Activated naive CD4-positive, alpha-beta T cell treated with anti-CD3 and anti-CD28 coated beads, Interleukin-2, amount 50 U/mL, for 24 hours (primary cell): ENCODE measurements at regions not wholly inside any gene's neighbourhood (a gene's known extent, or its start where the extent isn't known, plus 50 kb on each side); places are given as distances from the start of the nearest gene placed in this dataset.
"Not testable (repeated sequence)": the region's sequence is repeated elsewhere in the genome, so short reads cannot be mapped to it uniquely, and the experiment has no call there.

Source experiments
- H3K27ac Mint-ChIP-seq: one replicate; pipeline ENCODE4 v1.8.0; 2021; ENCODE audit warnings: mild to moderate bottlenecking, mixed read lengths
- H3K27me3 Mint-ChIP-seq: one replicate; pipeline ENCODE4 v1.8.0; 2021; ENCODE audit warnings: mixed read lengths
- H3K36me3 Mint-ChIP-seq: one replicate; pipeline ENCODE4 v1.8.0; 2021; ENCODE audit warnings: mixed read lengths
- H3K4me1 Mint-ChIP-seq: one replicate; pipeline ENCODE4 v1.8.0; 2021; ENCODE audit warnings: mixed read lengths
- H3K4me3 Mint-ChIP-seq: one replicate; pipeline ENCODE4 v1.8.0; 2021; ENCODE audit warnings: mild to moderate bottlenecking, mixed read lengths
- H3K9me3 Mint-ChIP-seq: one replicate; pipeline ENCODE4 v1.8.0; 2021; ENCODE audit warnings: mixed read lengths

- H3K4me3 Mint-ChIP-seq, H3K36me3 Mint-ChIP-seq, H3K27ac Mint-ChIP-seq, H3K4me1 Mint-ChIP-seq: not testable (repeated sequence)
- Mint-ChIP-seq H3K9me3 (peaks cover 13% of the 10 kb centered on the region), H3K27me3 (peaks cover 18% of the 10 kb centered on the region)
These were observed 141.8 kb upstream of the VIPR2 start for GRCh38 chr7:159286487-159286886.

- H3K4me1 Mint-ChIP-seq, result no peaks in the 10 kb centered on the region
These were observed 136.9 kb upstream of the VIPR2 start for GRCh38 chr7:159281573-159281972.

GRCh38 chr7:159280008-159280407 is 135.3 kb upstream of the VIPR2 start:
- H3K27me3 Mint-ChIP-seq, result peaks cover 28% of the 10 kb centered on the region
- no peaks in the 10 kb centered on the region for H3K4me1 Mint-ChIP-seq
- H3K9me3 Mint-ChIP-seq, result peaks cover 15% of the 10 kb centered on the region
- no peaks in the 10 kb centered on the region for H3K36me3 Mint-ChIP-seq
- no peak overlapping the region for H3K27ac Mint-ChIP-seq
- H3K4me3 Mint-ChIP-seq, result no peak overlapping the region

More at GRCh38 chr7:159281573-159281972, 136.9 kb upstream of the VIPR2 start:
- no peak overlapping the region for H3K4me3 Mint-ChIP-seq
- H3K36me3 Mint-ChIP-seq, result no peaks in the 10 kb centered on the region
- peaks cover 14% of the 10 kb centered on the region for H3K9me3 Mint-ChIP-seq
- H3K27ac Mint-ChIP-seq, result no peak overlapping the region
- peaks cover 29% of the 10 kb centered on the region for H3K27me3 Mint-ChIP-seq

- Mint-ChIP-seq H3K9me3 (peaks cover 39% of the 10 kb centered on the region), H3K27me3 (peaks cover 13% of the 10 kb centered on the region), H3K27ac (no peak overlapping the region), H3K36me3 (peaks cover 3% of the 10 kb centered on the region), H3K4me3 (no peak overlapping the region), H3K4me1 (no peaks in the 10 kb centered on the region)
These were observed 128.1 kb upstream of the VIPR2 start for GRCh38 chr7:159272739-159273138.

GRCh38 chr7:159271781-159272180 is 127.1 kb upstream of the VIPR2 start:
- peaks cover 33% of the 10 kb centered on the region for H3K9me3 Mint-ChIP-seq
- H3K4me1 Mint-ChIP-seq, result no peaks in the 10 kb centered on the region
- peaks cover 3% of the 10 kb centered on the region for H3K36me3 Mint-ChIP-seq
- H3K27ac Mint-ChIP-seq, result no peak overlapping the region
- H3K27me3 Mint-ChIP-seq, result peaks cover 9% of the 10 kb centered on the region
- H3K4me3 Mint-ChIP-seq, result no peak overlapping the region

GRCh38 chr7:159269745-159270144 is 125.1 kb upstream of the VIPR2 start:
- Mint-ChIP-seq H3K27me3 (peaks cover 3% of the 10 kb centered on the region), H3K27ac (no peak overlapping the region), H3K36me3 (peaks cover 3% of the 10 kb centered on the region), H3K4me1 (no peaks in the 10 kb centered on the region), H3K4me3 (no peak overlapping the region), H3K9me3 (peaks cover 27% of the 10 kb centered on the region)

GRCh38 chr7:159263430-159263829 is 118.8 kb upstream of the VIPR2 start:
- H3K27me3 Mint-ChIP-seq, result peaks cover 8% of the 10 kb centered on the region
- peaks cover 30% of the 10 kb centered on the region for H3K9me3 Mint-ChIP-seq
- H3K36me3 Mint-ChIP-seq, result peaks cover 4% of the 10 kb centered on the region
- H3K4me1 Mint-ChIP-seq, result no peaks in the 10 kb centered on the region
- no peak overlapping the region for H3K27ac Mint-ChIP-seq
- no peak overlapping the region for H3K4me3 Mint-ChIP-seq

GRCh38 chr7:159253657-159254056 is 109.0 kb upstream of the VIPR2 start:
- Mint-ChIP-seq H3K4me1 (no peaks in the 10 kb centered on the region), H3K27me3 (peaks cover 13% of the 10 kb centered on the region), H3K4me3 (no peak overlapping the region), H3K36me3 (no peaks in the 10 kb centered on the region), H3K9me3 (no peaks in the 10 kb centered on the region), H3K27ac (no peak overlapping the region)

- Mint-ChIP-seq H3K27ac (no peak overlapping the region), H3K4me1 (no peaks in the 10 kb centered on the region), H3K27me3 (peaks cover 17% of the 10 kb centered on the region), H3K4me3 (no peak overlapping the region), H3K9me3 (no peaks in the 10 kb centered on the region), H3K36me3 (no peaks in the 10 kb centered on the region)
These were observed 105.8 kb upstream of the VIPR2 start for GRCh38 chr7:159250471-159250870.

GRCh38 chr7:159249671-159250070 is 105.0 kb upstream of the VIPR2 start:
- no peaks in the 10 kb centered on the region for H3K9me3 Mint-ChIP-seq
- H3K4me3 Mint-ChIP-seq, result no peak overlapping the region
- H3K36me3 Mint-ChIP-seq, result no peaks in the 10 kb centered on the region
- H3K27ac Mint-ChIP-seq, result no peak overlapping the region
- peaks cover 15% of the 10 kb centered on the region for H3K27me3 Mint-ChIP-seq
- H3K4me1 Mint-ChIP-seq, result no peaks in the 10 kb centered on the region

- H3K4me1 Mint-ChIP-seq, result no peaks in the 10 kb centered on the region
- H3K27ac Mint-ChIP-seq, result no peak overlapping the region
- no peak overlapping the region for H3K4me3 Mint-ChIP-seq
- no peaks in the 10 kb centered on the region for H3K36me3 Mint-ChIP-seq
- H3K9me3 Mint-ChIP-seq, result no peaks in the 10 kb centered on the region
- H3K27me3 Mint-ChIP-seq, result peaks cover 17% of the 10 kb centered on the region
These were observed 103.2 kb upstream of the VIPR2 start for GRCh38 chr7:159247910-159248309.

GRCh38 chr7:159246702-159247480 is 102.2 kb upstream of the VIPR2 start:
- Mint-ChIP-seq H3K27me3 (peaks cover 18% of the 10 kb centered on the region), H3K4me3 (no peak overlapping the region), H3K27ac (no peak overlapping the region), H3K36me3 (no peaks in the 10 kb centered on the region), H3K9me3 (no peaks in the 10 kb centered on the region), H3K4me1 (no peaks in the 10 kb centered on the region)

- peaks cover 23% of the 10 kb centered on the region for H3K27me3 Mint-ChIP-seq
- no peaks in the 10 kb centered on the region for H3K9me3 Mint-ChIP-seq
- H3K27ac Mint-ChIP-seq, result no peak overlapping the region
- H3K4me1 Mint-ChIP-seq, result no peaks in the 10 kb centered on the region
- H3K36me3 Mint-ChIP-seq, result no peaks in the 10 kb centered on the region
- H3K4me3 Mint-ChIP-seq, result no peak overlapping the region
These were observed 96.3 kb upstream of the VIPR2 start for GRCh38 chr7:159240962-159241361.

GRCh38 chr7:159239028-159239427 is 94.4 kb upstream of the VIPR2 start:
- Mint-ChIP-seq H3K9me3 (no peaks in the 10 kb centered on the region), H3K36me3 (no peaks in the 10 kb centered on the region), H3K27ac (no peak overlapping the region), H3K27me3 (peaks cover 23% of the 10 kb centered on the region), H3K4me3 (no peak overlapping the region), H3K4me1 (no peaks in the 10 kb centered on the region)

- no peaks in the 10 kb centered on the region for H3K36me3 Mint-ChIP-seq
- H3K27me3 Mint-ChIP-seq, result peaks cover 21% of the 10 kb centered on the region
- no peak overlapping the region for H3K27ac Mint-ChIP-seq
- H3K4me1 Mint-ChIP-seq, result no peaks in the 10 kb centered on the region
- no peaks in the 10 kb centered on the region for H3K9me3 Mint-ChIP-seq
- H3K4me3 Mint-ChIP-seq, result no peak overlapping the region
These were observed 93.9 kb upstream of the VIPR2 start for GRCh38 chr7:159238541-159238940.

- Mint-ChIP-seq H3K36me3 (no peaks in the 10 kb centered on the region), H3K27ac (no peak overlapping the region)
These were observed 92.5 kb upstream of the VIPR2 start for GRCh38 chr7:159237022-159237653.

More at GRCh38 chr7:159237022-159237653, 92.5 kb upstream of the VIPR2 start:
- no peak overlapping the region for H3K4me3 Mint-ChIP-seq
- H3K27me3 Mint-ChIP-seq, result peaks cover 18% of the 10 kb centered on the region
- no peaks in the 10 kb centered on the region for H3K4me1 Mint-ChIP-seq
- no peaks in the 10 kb centered on the region for H3K9me3 Mint-ChIP-seq
